ENCODE measurements at regions not wholly inside any gene's neighbourhood (a gene's known extent, or its start where the extent isn't known, plus 50 kb on each side); places are given as distances from the start of the nearest gene placed in this dataset.

GRCh38 chr7:153088601-153089000, 329.0 kb downstream of the ACTR3B start:
- intact Hi-C loops (cut with DNase I): no loop called here
- H3K27me3 ChIP-seq: no peaks in the 10 kb centered on the region
- no peak for DNase-seq (ENCODE audit: low spot score in 2 of 2)

DNA sequence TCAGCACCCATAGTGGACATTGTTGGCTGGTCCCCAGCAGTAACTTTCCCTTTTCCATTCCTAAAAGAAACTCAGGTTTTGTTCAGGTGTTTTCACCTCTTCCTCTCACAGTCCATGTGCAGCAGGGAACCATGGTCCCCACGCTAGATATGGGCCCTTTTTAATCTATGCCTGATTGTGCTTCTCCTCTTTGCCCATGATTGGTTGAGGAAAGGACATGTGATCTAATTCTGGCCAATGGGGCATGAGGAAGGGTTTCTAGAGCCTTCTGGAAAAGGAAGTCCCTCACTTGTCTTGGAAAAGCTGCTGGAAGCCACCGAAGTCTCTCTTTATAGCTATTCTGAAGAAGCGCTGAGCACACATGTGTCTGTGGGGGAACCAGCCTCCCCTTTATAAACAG, 330.7 kb downstream of the ACTR3B start:
- Histone ChIP-seq H3K27me3 (no peaks in the 10 kb centered on the region), H3K36me3 (no peaks in the 10 kb centered on the region), H3K4me1 (no peaks in the 10 kb centered on the region), H3K9me3 (no peaks in the 10 kb centered on the region), H3K4me3 (no peak overlapping the region), H3K27ac (no peak overlapping the region)
- intact Hi-C loops (cut with DNase I): no loop called here
- TF ChIP-seq, protein P1, sequence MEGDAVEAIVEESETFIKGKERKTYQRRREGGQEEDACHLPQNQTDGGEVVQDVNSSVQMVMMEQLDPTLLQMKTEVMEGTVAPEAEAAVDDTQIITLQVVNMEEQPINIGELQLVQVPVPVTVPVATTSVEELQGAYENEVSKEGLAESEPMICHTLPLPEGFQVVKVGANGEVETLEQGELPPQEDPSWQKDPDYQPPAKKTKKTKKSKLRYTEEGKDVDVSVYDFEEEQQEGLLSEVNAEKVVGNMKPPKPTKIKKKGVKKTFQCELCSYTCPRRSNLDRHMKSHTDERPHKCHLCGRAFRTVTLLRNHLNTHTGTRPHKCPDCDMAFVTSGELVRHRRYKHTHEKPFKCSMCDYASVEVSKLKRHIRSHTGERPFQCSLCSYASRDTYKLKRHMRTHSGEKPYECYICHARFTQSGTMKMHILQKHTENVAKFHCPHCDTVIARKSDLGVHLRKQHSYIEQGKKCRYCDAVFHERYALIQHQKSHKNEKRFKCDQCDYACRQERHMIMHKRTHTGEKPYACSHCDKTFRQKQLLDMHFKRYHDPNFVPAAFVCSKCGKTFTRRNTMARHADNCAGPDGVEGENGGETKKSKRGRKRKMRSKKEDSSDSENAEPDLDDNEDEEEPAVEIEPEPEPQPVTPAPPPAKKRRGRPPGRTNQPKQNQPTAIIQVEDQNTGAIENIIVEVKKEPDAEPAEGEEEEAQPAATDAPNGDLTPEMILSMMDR (IDR thresholded peaks at IDR 0.05): no peak
- no peak for DNase-seq (ENCODE audit: low spot score in 2 of 2)

More at GRCh38 chr7:153088601-153089000, 329.0 kb downstream of the ACTR3B start:
- no peaks in the 10 kb centered on the region for H3K9me3 ChIP-seq
- no peak overlapping the region for H3K27ac ChIP-seq
- TF ChIP-seq, protein P1 (IDR thresholded peaks at IDR 0.05): no peak
- no peak overlapping the region for H3K4me3 ChIP-seq
- H3K36me3 ChIP-seq: no peaks in the 10 kb centered on the region
- H3K4me1 ChIP-seq: no peaks in the 10 kb centered on the region

DNA sequence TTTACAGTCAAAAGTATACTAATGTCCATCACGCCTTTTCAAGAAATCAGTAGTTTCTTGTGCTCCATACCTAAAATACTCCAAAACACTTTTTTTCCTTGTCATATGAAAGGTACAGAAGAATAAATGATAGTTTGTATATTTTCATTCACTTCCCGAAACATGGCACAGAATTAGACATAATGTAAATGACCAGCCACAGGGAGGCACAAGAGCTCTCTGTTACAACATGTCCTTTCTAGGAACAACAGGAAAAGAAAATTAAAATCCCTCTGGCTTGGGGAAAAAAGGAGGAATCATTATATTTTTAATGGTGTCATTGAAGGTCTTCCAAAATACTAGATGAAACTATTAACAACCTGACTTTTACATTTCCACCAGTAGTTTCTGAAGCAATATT, 331.2 kb downstream of the ACTR3B start:
- DNase-seq (ENCODE audit: low spot score in 2 of 2): no peak
- H3K4me1 ChIP-seq: no peaks in the 10 kb centered on the region
- no peaks in the 10 kb centered on the region for H3K9me3 ChIP-seq
- intact Hi-C loops (cut with DNase I): no loop called here
- TF ChIP-seq, protein P1 (IDR thresholded peaks at IDR 0.05): no peak
- H3K27ac ChIP-seq: no peak overlapping the region
- no peaks in the 10 kb centered on the region for H3K36me3 ChIP-seq
- no peaks in the 10 kb centered on the region for H3K27me3 ChIP-seq
- no peak overlapping the region for H3K4me3 ChIP-seq

GRCh38 chr7:153091477-153091876, 331.9 kb downstream of the ACTR3B start:
- no peak overlapping the region for H3K4me3 ChIP-seq
- TF ChIP-seq, protein P1 (IDR thresholded peaks at IDR 0.05): no peak
- no peaks in the 10 kb centered on the region for H3K27me3 ChIP-seq
- no peaks in the 10 kb centered on the region for H3K4me1 ChIP-seq
- no peaks in the 10 kb centered on the region for H3K36me3 ChIP-seq
- no peak for DNase-seq (ENCODE audit: low spot score in 2 of 2)
- H3K27ac ChIP-seq: no peak overlapping the region
- intact Hi-C loops (cut with DNase I): no loop called here
- no peaks in the 10 kb centered on the region for H3K9me3 ChIP-seq

GRCh38 chr7:153097511-153098201, 338.1 kb downstream of the ACTR3B start:
- Histone ChIP-seq H3K4me1 (no peaks in the 10 kb centered on the region), H3K27ac (no peak overlapping the region), H3K9me3 (no peaks in the 10 kb centered on the region), H3K27me3 (no peaks in the 10 kb centered on the region), H3K36me3 (no peaks in the 10 kb centered on the region), H3K4me3 (no peak overlapping the region)
- TF ChIP-seq, protein P1 (IDR thresholded peaks at IDR 0.05): no peak
- intact Hi-C loops (cut with DNase I): no loop called here
- no peak for DNase-seq (ENCODE audit: low spot score in 2 of 2)

GRCh38 chr7:153099235-153099634, 339.7 kb downstream of the ACTR3B start:
- Histone ChIP-seq H3K36me3 (no peaks in the 10 kb centered on the region), H3K4me3 (no peak overlapping the region), H3K4me1 (no peaks in the 10 kb centered on the region), H3K27ac (no peak overlapping the region), H3K9me3 (no peaks in the 10 kb centered on the region), H3K27me3 (no peaks in the 10 kb centered on the region)
- intact Hi-C loops (cut with DNase I): no loop called here
- TF ChIP-seq, protein P1 (IDR thresholded peaks at IDR 0.05): no peak
- no peak for DNase-seq (ENCODE audit: low spot score in 2 of 2)
